GM19239 (cell line): ENCODE measurements at regions not wholly inside any gene's neighbourhood (a gene's known extent, or its start where the extent isn't known, plus 50 kb on each side); places are given as distances from the start of the nearest gene placed in this dataset.

Experiments used
- DNase-seq: peaks from one replicate; pipeline ENCODE4 v3.0.0; 2011; ENCODE audit warnings: low spot score; ENCODE audit not compliant: insufficient read length
- FAIRE-seq: peaks from 2 replicates; lab custom pipeline; 2011; peaks lifted over from hg19 to GRCh38; lab: Jason Lieb, UNC

GRCh38 chr16:6068063-6068462, 970.5 kb upstream of the EEF2KMT start:
- DNase-seq (no peak), FAIRE-seq (no peak)

GRCh38 chr16:6066652-6067051, 969.1 kb upstream of the EEF2KMT start:
- FAIRE-seq (no peak), DNase-seq (no peak)

GRCh38 chr16:6063526-6063925, 965.9 kb upstream of the EEF2KMT start:
- no peak for DNase-seq
- FAIRE-seq, result no peak

GRCh38 chr16:6059671-6060070, 962.1 kb upstream of the EEF2KMT start:
- FAIRE-seq, result no peak
- no peak for DNase-seq

- no peak for FAIRE-seq
Measured at GRCh38 chr16:6057821-6058220, 960.2 kb upstream of the EEF2KMT start.

GRCh38 chr16:6048017-6048416, 950.4 kb upstream of the EEF2KMT start:
- no peak for DNase-seq
- FAIRE-seq, result no peak

More at GRCh38 chr16:6057821-6058220, 960.2 kb upstream of the EEF2KMT start:
- no peak for DNase-seq

- no peak for DNase-seq
- FAIRE-seq, result no peak
Measured at GRCh38 chr16:6047325-6047724, 949.7 kb upstream of the EEF2KMT start.

- FAIRE-seq, result no peak
- DNase-seq, result no peak
Measured at GRCh38 chr16:6038941-6039645, 941.5 kb upstream of the EEF2KMT start.

GRCh38 chr16:6035161-6035560, 937.6 kb upstream of the EEF2KMT start:
- no peak for DNase-seq
- FAIRE-seq, result no peak

GRCh38 chr16:6034511-6034910, 936.9 kb upstream of the EEF2KMT start:
- DNase-seq (no peak), FAIRE-seq (no peak)

GRCh38 chr16:6032438-6032837, 934.8 kb upstream of the EEF2KMT start:
- FAIRE-seq (no peak), DNase-seq (no peak)

GRCh38 chr16:6031567-6031966, 934.0 kb upstream of the EEF2KMT start:
- FAIRE-seq (no peak), DNase-seq (no peak)

- DNase-seq, result no peak
- FAIRE-seq, result no peak
Measured at GRCh38 chr16:6031102-6031501, 933.5 kb upstream of the EEF2KMT start.

- no peak for DNase-seq
- no peak for FAIRE-seq
Measured at GRCh38 chr16:6027733-6028132, 930.1 kb upstream of the EEF2KMT start.

GRCh38 chr16:6023449-6023848, 925.9 kb upstream of the EEF2KMT start:
- DNase-seq, result no peak
- FAIRE-seq, result no peak

- no peak for DNase-seq
- no peak for FAIRE-seq
Measured at GRCh38 chr16:6021276-6021943, 923.8 kb upstream of the EEF2KMT start.

- FAIRE-seq, result no peak
- no peak for DNase-seq
Measured at GRCh38 chr16:6020162-6020985, 922.8 kb upstream of the EEF2KMT start.

- DNase-seq, result no peak
- no peak for FAIRE-seq
Measured at GRCh38 chr16:6019490-6019991, 921.9 kb upstream of the EEF2KMT start.

- DNase-seq (no peak), FAIRE-seq (no peak)
Measured at GRCh38 chr16:6018848-6019489, 921.4 kb upstream of the EEF2KMT start.

- no peak for DNase-seq
Measured at GRCh38 chr16:6016530-6017184, 919.1 kb upstream of the EEF2KMT start.

More at GRCh38 chr16:6016530-6017184, 919.1 kb upstream of the EEF2KMT start:
- no peak for FAIRE-seq
